Cardiac fibroblast (primary cell): ENCODE measurements at regions not wholly inside any gene's neighbourhood (a gene's known extent, or its start where the extent isn't known, plus 50 kb on each side); places are given as distances from the start of the nearest gene placed in this dataset.

Experiments
- DNase-seq, 2 donors: peaks; one replicate each; pipeline versions ENCODE4 v3.0.0 to v3.0.0-alpha.2; 2010; ENCODE audit warnings: low read depth in 2 of 2
- H3K4me3 ChIP-seq, 2 donors: replicated peaks in 1 of 2; 1 replicate in 1 of 2; 2 replicates in 1 of 2; pipeline ENCODE4 v1.5.1; 2011; ENCODE audit warnings: low read depth in 2 of 2, low read length in 2 of 2, mild to moderate bottlenecking in 2 of 2, moderate library complexity in 1 of 2
- TF ChIP-seq, protein P1 (sequence below): IDR thresholded peaks from one replicate; pipeline ENCODE4 v1.5.1; 2011; ENCODE audit warnings: low read depth, mild to moderate bottlenecking, low read length, inconsistent platforms

GRCh38 chr2:150812664-150813367, 325.3 kb upstream of the RND3 start:
- no peak overlapping the region for H3K4me3 ChIP-seq
- TF ChIP-seq, protein P1, sequence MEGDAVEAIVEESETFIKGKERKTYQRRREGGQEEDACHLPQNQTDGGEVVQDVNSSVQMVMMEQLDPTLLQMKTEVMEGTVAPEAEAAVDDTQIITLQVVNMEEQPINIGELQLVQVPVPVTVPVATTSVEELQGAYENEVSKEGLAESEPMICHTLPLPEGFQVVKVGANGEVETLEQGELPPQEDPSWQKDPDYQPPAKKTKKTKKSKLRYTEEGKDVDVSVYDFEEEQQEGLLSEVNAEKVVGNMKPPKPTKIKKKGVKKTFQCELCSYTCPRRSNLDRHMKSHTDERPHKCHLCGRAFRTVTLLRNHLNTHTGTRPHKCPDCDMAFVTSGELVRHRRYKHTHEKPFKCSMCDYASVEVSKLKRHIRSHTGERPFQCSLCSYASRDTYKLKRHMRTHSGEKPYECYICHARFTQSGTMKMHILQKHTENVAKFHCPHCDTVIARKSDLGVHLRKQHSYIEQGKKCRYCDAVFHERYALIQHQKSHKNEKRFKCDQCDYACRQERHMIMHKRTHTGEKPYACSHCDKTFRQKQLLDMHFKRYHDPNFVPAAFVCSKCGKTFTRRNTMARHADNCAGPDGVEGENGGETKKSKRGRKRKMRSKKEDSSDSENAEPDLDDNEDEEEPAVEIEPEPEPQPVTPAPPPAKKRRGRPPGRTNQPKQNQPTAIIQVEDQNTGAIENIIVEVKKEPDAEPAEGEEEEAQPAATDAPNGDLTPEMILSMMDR, result no peak
- no peak for DNase-seq

- DNase-seq, result no peak
- TF ChIP-seq, protein P1, result no peak
- no peak overlapping the region for H3K4me3 ChIP-seq
Observed at GRCh38 chr2:150812066-150812465, 324.6 kb upstream of the RND3 start.

GRCh38 chr2:150811259-150811855, 323.9 kb upstream of the RND3 start:
- peak; percentile 31 to 47 for DNase-seq
- TF ChIP-seq, protein P1, result no peak
- H3K4me3 ChIP-seq, result no peak overlapping the region

- TF ChIP-seq, protein P1, result no peak
Observed at GRCh38 chr2:150809103-150809502, 321.6 kb upstream of the RND3 start.

DNA sequence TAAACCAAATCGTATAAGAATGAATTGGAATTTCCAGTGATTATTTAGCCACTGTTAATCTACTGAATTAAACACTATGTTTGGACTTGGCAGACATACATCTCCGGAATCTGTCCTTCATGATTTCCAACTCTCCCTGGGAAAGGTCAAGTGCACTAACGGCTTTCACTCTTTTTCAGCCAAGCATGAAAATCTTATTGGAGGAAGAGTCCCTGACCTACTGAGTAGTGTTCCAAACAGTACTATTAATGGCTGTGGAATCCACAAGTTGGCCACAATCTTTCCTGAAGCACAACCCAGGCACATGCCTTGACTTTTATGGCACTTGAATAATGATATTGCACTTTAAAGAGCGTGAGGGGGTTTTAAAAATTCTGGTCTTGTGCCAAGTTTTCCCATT, 318.9 kb upstream of the RND3 start:
- H3K4me3 ChIP-seq, result no peak overlapping the region
- TF ChIP-seq, protein P1, result no peak
- DNase-seq, result peak; percentile 17 to 56

More at GRCh38 chr2:150809103-150809502, 321.6 kb upstream of the RND3 start:
- no peak overlapping the region for H3K4me3 ChIP-seq
- DNase-seq, result no peak

- no peak for DNase-seq
- no peak overlapping the region for H3K4me3 ChIP-seq
- TF ChIP-seq, protein P1, result no peak
Observed at GRCh38 chr2:150803689-150804398, 316.4 kb upstream of the RND3 start.
